Activated naive CD4-positive, alpha-beta T cell treated with anti-CD3 and anti-CD28 coated beads, Interleukin-2, amount 10 ng/mL, durations not matched to agents 7 days and 5 days (primary cell): ENCODE measurements at regions not wholly inside any gene's neighbourhood (a gene's known extent, or its start where the extent isn't known, plus 50 kb on each side); places are given as distances from the start of the nearest gene placed in this dataset.

Experiments
- CTCF ChIA-PET: fragments of 350-600 bp; sonication (Branson Sonifier 250); formaldehyde crosslinking; loops from one replicate; lab custom pipeline; 2021; ENCODE audit warnings: antibody characterized with exemption; lab: Charles Lee
- DNase-seq: peaks from one replicate; pipeline ENCODE4 v3.0.0-alpha.2; 2020
- H3K27ac Mint-ChIP-seq: one replicate; pipeline ENCODE4 v1.8.0; 2021; ENCODE audit warnings: mild to moderate bottlenecking, moderate library complexity, mixed read lengths
- H3K27me3 Mint-ChIP-seq: one replicate; pipeline ENCODE4 v1.8.0; 2021; ENCODE audit warnings: mild to moderate bottlenecking, mixed read lengths
- H3K36me3 Mint-ChIP-seq: one replicate; pipeline ENCODE4 v1.8.0; 2021; ENCODE audit warnings: mixed read lengths
- H3K4me1 Mint-ChIP-seq: one replicate; pipeline ENCODE4 v1.8.0; 2021; ENCODE audit warnings: mixed read lengths
- H3K4me3 Mint-ChIP-seq: one replicate; pipeline ENCODE4 v1.8.0; 2021; ENCODE audit warnings: mild to moderate bottlenecking, moderate library complexity, mixed read lengths
- H3K9me3 Mint-ChIP-seq: one replicate; pipeline ENCODE4 v1.8.0; 2021; ENCODE audit warnings: mixed read lengths

DNA sequence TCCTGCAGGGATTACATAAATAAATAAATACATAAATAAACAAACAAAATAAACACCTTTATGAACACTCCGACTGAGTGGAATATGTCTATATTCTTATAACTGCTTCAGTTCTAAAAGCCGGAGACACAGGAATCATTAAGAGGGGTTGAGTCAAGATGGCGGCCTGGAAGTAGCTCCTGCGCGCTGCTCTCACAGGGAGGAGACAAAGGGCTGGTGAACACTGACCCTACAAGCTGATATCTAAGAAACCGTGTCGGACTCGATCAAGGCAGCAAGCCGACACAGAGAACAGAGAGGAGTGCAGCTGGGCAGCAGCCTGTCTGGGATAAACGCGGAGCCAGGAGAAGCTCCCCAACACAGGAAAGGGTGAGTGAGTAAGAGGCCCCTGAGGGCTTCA lies 1098.6 kb upstream of the NCAM2 start:
- H3K27me3 Mint-ChIP-seq: no peaks in the 10 kb centered on the region
- no peak overlapping the region for H3K4me3 Mint-ChIP-seq
- CTCF ChIA-PET: no interaction called here
- H3K27ac Mint-ChIP-seq: no peak overlapping the region
- H3K4me1 Mint-ChIP-seq: no peaks in the 10 kb centered on the region
- no peak for DNase-seq
- peaks cover 23% of the 10 kb centered on the region for H3K9me3 Mint-ChIP-seq
- no peaks in the 10 kb centered on the region for H3K36me3 Mint-ChIP-seq

DNA sequence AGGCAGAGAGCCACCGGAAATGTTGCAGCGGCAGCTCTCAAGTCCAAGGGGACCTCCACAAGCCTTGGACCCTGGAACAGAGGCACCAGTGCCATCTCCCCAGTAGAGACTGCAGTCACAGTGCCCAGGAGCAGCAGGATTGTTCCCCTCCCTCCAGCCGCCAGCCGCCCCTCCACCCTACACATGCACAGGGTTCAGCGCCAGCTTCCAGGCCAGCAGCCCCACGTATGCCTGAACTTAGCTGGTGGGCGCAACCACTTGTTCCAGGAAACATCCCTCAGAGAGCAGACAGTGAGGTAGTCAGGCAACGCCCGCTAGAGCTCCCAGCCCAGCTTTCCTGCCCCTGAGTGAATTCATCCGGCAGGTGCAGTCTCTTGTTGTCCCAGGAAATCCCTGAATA lies 1098.1 kb upstream of the NCAM2 start:
- Mint-ChIP-seq H3K27ac (no peak overlapping the region), H3K4me3 (no peak overlapping the region), H3K36me3 (no peaks in the 10 kb centered on the region), H3K4me1 (no peaks in the 10 kb centered on the region), H3K9me3 (peaks cover 22% of the 10 kb centered on the region), H3K27me3 (no peaks in the 10 kb centered on the region)
- CTCF ChIA-PET: no interaction called here
- DNase-seq: no peak

DNA sequence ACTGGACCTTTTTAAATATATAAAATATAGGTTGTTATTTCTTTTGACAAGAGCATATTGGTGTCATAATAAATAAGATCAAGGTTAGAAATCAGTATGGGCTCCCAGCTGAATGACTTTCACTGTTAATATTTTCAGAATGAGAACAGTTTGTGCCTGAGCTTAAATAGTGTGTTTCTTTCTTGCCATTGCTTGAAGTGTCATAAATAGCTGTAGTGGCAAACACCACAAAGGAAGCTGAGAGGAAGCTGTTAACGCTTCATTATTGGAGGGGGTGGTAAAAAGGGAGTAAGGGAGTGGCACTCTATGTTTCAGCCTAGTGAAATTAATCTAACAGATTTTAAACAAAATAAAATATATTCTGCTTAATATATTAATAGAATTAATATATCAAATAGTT lies 1089.8 kb upstream of the NCAM2 start:
- CTCF ChIA-PET: no interaction called here
- no peak for DNase-seq
- H3K27ac Mint-ChIP-seq: no peak overlapping the region
- H3K9me3 Mint-ChIP-seq: peaks cover 7% of the 10 kb centered on the region
- no peaks in the 10 kb centered on the region for H3K27me3 Mint-ChIP-seq
- no peak overlapping the region for H3K4me3 Mint-ChIP-seq
- no peaks in the 10 kb centered on the region for H3K36me3 Mint-ChIP-seq
- H3K4me1 Mint-ChIP-seq: no peaks in the 10 kb centered on the region

DNA sequence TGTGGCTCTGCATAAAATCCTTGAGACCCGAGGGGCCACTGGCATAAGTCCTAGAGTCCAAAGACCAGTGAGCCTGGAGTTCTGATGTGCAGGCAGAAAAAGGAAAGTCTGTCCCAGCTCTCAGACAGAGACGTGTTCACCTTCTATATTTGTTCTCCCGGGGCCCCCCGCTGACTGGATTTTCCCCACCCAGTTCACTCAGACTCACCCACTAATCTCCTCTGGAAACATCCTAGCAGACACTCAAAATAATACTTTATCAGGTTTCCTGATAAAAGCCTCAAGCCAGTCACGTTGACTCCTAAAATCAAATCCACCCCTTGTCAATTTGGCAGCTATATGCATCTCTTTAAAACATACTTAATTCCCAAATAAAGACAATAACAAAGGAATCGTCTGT lies 1084.2 kb upstream of the NCAM2 start:
- Mint-ChIP-seq H3K27me3 (no peaks in the 10 kb centered on the region), H3K27ac (no peak overlapping the region)
- CTCF ChIA-PET: no interaction called here

DNA sequence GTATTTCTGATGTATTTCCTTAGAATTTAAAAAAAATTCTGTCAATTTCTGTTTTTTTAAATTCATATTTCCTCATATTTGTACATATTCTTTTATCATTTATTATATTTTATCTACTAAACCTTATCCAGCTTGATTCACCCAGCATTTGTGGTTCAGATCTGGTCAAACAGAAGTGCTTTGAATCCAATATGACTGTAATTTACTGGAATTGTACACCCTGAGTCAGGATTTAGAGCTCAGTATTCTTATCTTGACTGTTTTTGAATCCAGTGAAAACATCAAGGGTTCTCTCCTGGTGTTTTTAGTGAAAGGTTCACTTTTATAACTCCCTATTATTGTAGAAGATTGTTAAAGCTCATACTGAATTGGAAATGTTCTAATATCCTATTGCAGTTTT lies 1077.0 kb upstream of the NCAM2 start:
- H3K4me1 Mint-ChIP-seq: no peaks in the 10 kb centered on the region
- no peak overlapping the region for H3K4me3 Mint-ChIP-seq
- no peak overlapping the region for H3K27ac Mint-ChIP-seq
- DNase-seq: no peak
- CTCF ChIA-PET: no interaction called here
- peaks cover 8% of the 10 kb centered on the region for H3K9me3 Mint-ChIP-seq
- no peaks in the 10 kb centered on the region for H3K27me3 Mint-ChIP-seq
- H3K36me3 Mint-ChIP-seq: no peaks in the 10 kb centered on the region

More for the DNA sequence above, 1084.2 kb upstream of the NCAM2 start:
- H3K4me3 Mint-ChIP-seq: no peak overlapping the region
- H3K9me3 Mint-ChIP-seq: peaks cover 11% of the 10 kb centered on the region
- H3K4me1 Mint-ChIP-seq: no peaks in the 10 kb centered on the region
- DNase-seq: no peak
- H3K36me3 Mint-ChIP-seq: no peaks in the 10 kb centered on the region

DNA sequence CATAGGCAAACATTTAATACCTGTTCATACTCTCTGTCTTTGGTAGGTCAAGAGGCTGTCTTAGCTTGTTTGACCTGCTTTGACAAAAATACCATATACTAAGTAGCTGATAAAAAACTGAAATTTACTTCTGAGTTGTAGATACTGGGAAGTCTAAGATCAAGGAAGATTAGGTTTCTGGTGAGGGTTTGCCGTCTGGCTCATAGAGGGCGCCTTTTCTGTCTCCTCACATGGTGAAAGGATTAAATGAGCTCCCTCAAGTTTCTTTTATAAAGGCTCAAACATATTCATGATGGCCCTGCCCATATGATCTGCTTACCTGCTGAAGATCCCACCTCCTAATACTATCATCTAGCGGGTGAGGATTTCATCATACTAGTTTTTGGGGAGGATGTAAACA lies 1076.1 kb upstream of the NCAM2 start:
- no peak for DNase-seq
- peaks cover 13% of the 10 kb centered on the region for H3K9me3 Mint-ChIP-seq

DNA sequence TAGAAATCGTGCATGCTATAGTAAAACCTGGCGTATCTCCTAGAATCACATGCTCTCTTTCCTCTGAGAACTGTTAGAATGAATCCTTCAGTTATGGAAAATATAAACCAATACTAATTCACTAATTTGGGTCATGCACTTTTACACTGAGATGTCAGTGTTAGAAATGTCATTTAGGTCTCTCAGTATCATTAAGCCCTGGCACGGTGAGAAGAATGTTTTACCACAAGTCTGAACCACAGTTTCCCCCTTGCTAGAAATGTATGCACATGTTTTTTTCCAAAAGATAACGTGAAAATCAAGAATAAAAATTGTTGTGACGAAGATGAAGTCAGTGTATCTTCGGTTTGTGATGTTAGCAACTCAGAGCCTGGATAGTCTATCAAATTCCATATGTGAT lies 1062.7 kb upstream of the NCAM2 start:
- Mint-ChIP-seq H3K4me1 (no peaks in the 10 kb centered on the region), H3K27ac (no peak overlapping the region), H3K4me3 (no peak overlapping the region), H3K9me3 (peaks cover 31% of the 10 kb centered on the region), H3K27me3 (no peaks in the 10 kb centered on the region), H3K36me3 (no peaks in the 10 kb centered on the region)
- CTCF ChIA-PET: no interaction called here
- DNase-seq: no peak

More for the DNA sequence above, 1076.1 kb upstream of the NCAM2 start:
- no peaks in the 10 kb centered on the region for H3K4me1 Mint-ChIP-seq
- H3K4me3 Mint-ChIP-seq: no peak overlapping the region
- no peak overlapping the region for H3K27ac Mint-ChIP-seq
- no peaks in the 10 kb centered on the region for H3K27me3 Mint-ChIP-seq
- no peaks in the 10 kb centered on the region for H3K36me3 Mint-ChIP-seq
- CTCF ChIA-PET: no interaction called here

DNA sequence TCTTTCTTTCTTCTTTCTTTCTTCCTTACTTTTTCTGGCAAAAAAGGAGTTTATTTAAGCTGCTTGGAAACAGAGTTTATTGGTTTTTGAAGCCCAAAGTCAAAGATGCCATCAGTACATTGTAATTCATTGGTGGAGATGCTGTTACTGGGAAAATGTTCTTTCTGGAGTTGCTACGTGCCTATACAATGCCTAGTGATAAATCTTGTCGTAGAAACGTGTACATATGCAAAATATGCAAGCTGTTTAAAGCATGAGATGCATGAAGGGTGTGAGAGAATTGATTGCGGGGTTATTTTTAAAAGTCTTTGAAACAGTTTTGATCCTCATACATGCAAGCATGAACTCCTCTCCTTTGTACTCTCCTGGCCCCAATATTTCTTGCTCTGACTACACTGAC lies 1060.6 kb upstream of the NCAM2 start:
- H3K36me3 Mint-ChIP-seq: no peaks in the 10 kb centered on the region
- no peak overlapping the region for H3K27ac Mint-ChIP-seq
- H3K4me1 Mint-ChIP-seq: no peaks in the 10 kb centered on the region
- no peaks in the 10 kb centered on the region for H3K27me3 Mint-ChIP-seq
- CTCF ChIA-PET: no interaction called here
- peaks cover 28% of the 10 kb centered on the region for H3K9me3 Mint-ChIP-seq
- no peak overlapping the region for H3K4me3 Mint-ChIP-seq
- DNase-seq: no peak

DNA sequence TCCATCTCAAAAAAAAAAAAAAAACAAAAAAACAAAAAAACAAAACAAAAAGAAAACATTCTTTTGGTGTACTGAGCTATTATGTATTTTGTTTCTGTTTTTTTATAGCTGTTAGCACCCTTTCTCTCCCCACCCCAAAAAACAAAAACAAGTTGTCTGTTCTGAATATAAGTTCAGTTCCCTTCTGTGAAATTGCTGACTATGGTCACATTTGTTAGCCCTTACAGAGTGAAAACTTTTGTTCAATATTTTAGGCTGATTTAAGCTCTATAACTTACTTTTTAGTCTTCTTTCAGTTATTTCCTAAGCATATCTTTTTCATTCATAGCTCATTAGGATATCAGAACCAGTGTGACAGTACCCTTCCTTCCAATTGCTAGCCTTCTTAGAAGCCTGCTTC lies 1056.6 kb upstream of the NCAM2 start:
- Mint-ChIP-seq H3K4me1 (no peaks in the 10 kb centered on the region), H3K27me3 (no peaks in the 10 kb centered on the region), H3K36me3 (no peaks in the 10 kb centered on the region)

DNA sequence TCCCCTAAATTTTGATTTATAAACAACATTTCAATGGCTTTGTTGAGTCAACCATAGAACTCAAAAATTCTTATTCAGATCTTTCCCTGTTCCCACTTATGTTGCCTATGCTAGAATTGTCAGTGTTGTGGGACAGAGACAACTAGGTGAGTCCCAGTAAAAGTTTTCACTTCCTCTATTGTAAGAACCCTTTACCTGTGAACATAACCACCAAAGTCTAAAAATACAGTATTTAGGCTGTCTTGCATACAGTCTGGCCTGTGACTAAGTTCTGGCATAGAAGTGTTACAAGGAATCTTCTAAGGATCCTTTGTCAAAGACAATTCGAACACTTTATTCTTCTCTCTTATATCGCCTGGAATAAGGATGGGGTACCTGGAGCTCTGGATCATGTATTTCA lies 1047.9 kb upstream of the NCAM2 start:
- no peak overlapping the region for H3K27ac Mint-ChIP-seq

More for the DNA sequence above, 1056.6 kb upstream of the NCAM2 start:
- H3K4me3 Mint-ChIP-seq: no peak overlapping the region
- DNase-seq: no peak
- H3K27ac Mint-ChIP-seq: no peak overlapping the region
- CTCF ChIA-PET: no interaction called here
- peaks cover 30% of the 10 kb centered on the region for H3K9me3 Mint-ChIP-seq

DNA sequence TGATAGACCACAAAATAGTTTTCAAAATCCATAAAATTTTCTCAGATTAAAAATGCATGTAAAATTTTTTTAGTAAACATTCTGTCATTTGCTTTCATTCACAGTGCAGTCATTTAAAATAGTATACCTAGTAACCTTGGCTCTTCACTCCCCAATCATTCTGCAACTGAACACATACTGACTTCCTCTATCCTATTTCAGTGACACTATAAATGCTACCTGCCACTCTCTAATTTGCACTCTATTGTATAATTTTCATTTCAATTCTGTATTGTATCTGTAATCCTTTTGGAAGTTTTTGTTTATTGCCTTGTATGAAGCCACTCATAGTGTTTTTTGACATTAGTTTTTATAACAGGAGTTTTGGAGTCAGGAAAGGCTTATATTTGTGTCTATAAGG lies 1029.1 kb upstream of the NCAM2 start:
- Mint-ChIP-seq H3K27me3 (no peaks in the 10 kb centered on the region), H3K36me3 (no peaks in the 10 kb centered on the region), H3K9me3 (peaks cover 20% of the 10 kb centered on the region), H3K27ac (no peak overlapping the region), H3K4me1 (no peaks in the 10 kb centered on the region), H3K4me3 (no peak overlapping the region)
- CTCF ChIA-PET: no interaction called here
- DNase-seq: no peak

More for the DNA sequence above, 1047.9 kb upstream of the NCAM2 start:
- no peaks in the 10 kb centered on the region for H3K27me3 Mint-ChIP-seq
- H3K4me3 Mint-ChIP-seq: no peak overlapping the region
- DNase-seq: no peak
- peaks cover 24% of the 10 kb centered on the region for H3K9me3 Mint-ChIP-seq
- H3K4me1 Mint-ChIP-seq: no peaks in the 10 kb centered on the region
- CTCF ChIA-PET: no interaction called here
- H3K36me3 Mint-ChIP-seq: no peaks in the 10 kb centered on the region

DNA sequence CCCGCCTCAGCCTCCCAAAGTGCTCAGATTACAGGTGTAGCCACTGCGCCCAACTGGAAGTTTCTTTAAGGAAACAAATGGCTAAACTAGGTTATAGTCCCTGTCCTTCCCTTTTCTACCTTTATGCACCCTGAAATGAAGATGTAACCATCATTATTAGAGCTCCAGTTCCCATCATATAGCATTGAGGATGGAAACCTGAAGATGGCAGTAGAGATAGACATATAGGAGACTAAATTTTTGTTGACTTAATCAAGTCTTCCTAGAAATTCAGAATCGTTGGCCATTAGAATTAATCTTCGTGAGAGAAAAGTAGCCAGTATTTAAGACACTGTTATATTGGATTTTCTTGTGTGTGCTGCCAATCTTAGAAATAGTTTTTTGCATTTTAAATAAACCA lies 1016.3 kb upstream of the NCAM2 start:
- peaks cover 8% of the 10 kb centered on the region for H3K9me3 Mint-ChIP-seq
- H3K4me3 Mint-ChIP-seq: no peak overlapping the region
- no peaks in the 10 kb centered on the region for H3K36me3 Mint-ChIP-seq
- no peak overlapping the region for H3K27ac Mint-ChIP-seq
- CTCF ChIA-PET: no interaction called here
- DNase-seq: no peak
- no peaks in the 10 kb centered on the region for H3K27me3 Mint-ChIP-seq
- no peaks in the 10 kb centered on the region for H3K4me1 Mint-ChIP-seq

DNA sequence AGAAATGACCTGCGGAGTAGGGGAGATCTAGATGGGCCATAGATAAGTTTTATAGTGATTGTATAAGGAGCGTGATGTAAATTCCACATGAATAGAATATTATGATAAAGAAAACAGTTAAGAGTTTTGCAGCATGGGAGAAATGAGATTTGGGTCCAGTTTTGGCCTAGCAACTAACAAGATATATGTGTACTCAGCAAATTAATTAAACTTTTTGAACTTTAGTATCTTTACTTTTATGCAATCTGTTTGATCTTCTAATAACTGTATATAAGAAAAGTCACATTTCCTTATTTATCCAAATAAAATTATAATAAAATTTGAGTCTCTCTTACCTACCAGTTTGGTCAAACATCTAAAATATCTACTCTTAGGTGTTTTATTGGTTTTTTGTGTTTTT lies 1011.8 kb upstream of the NCAM2 start:
- Mint-ChIP-seq H3K4me3 (no peak overlapping the region), H3K27me3 (no peaks in the 10 kb centered on the region), H3K36me3 (no peaks in the 10 kb centered on the region), H3K27ac (no peak overlapping the region), H3K4me1 (no peaks in the 10 kb centered on the region), H3K9me3 (peaks cover 10% of the 10 kb centered on the region)
- DNase-seq: no peak
- CTCF ChIA-PET: no interaction called here

DNA sequence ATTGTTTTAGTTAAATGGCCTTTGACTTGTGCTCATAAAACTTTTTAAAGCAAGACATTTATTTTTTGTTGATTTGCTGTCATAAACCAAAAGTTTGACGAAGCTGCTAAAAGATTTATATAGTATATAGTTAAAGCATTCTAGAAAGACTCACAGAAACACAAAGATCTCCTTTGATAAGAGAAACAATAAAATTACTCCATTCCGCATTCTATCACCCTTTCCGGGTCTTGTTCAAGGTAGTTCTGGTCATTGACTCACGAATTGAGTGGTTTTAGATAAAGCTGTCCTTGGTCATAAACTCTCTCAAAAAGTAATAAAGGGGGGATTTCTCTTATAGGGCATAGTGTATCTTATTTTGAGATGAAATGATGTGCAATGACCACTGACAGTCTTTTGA lies 1010.5 kb upstream of the NCAM2 start:
- Mint-ChIP-seq H3K4me3 (no peak overlapping the region), H3K27me3 (no peaks in the 10 kb centered on the region), H3K36me3 (no peaks in the 10 kb centered on the region), H3K9me3 (peaks cover 13% of the 10 kb centered on the region), H3K27ac (no peak overlapping the region), H3K4me1 (no peaks in the 10 kb centered on the region)
- no peak for DNase-seq
- CTCF ChIA-PET: no interaction called here

DNA sequence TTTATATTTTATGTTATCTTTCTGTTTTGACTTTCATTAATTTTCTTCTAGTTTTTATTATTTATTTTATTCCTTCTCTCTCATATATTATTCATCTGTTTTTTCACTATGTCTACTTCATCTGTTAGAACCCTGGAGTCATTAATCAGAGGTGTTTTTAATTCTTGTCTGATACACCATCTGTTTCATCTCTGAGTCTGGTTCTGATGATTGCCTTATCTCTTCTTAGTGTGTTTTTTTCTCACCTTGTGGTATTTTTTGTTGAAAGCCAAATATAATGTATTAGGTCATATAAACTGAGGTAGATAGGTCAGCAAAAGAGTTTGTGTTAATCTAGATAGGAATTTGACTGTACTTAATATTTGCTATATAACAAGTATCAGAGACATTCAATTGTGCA lies 1005.7 kb upstream of the NCAM2 start:
- CTCF ChIA-PET: no interaction called here
- Mint-ChIP-seq H3K4me3 (no peak overlapping the region), H3K27me3 (no peaks in the 10 kb centered on the region), H3K36me3 (no peaks in the 10 kb centered on the region), H3K4me1 (no peaks in the 10 kb centered on the region), H3K9me3 (peaks cover 28% of the 10 kb centered on the region), H3K27ac (no peak overlapping the region)
- DNase-seq: no peak

DNA sequence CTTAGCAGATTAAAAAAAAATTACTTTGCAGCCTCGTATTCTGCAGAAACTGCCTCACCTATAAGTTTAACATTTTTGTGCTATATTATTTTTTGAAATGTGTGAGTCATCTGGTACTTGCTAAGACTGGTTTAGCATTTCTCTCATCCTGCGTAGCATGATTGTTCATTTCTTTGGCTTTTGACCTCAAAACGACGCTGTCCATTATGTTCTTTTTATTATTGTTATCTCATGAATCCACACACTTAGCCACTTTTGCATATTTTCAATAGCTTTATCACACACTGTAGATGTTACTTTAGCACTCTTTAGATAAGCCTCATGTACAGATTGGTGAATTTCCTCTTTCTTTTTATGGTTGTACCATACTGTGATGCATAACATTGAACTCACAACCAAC lies 1004.9 kb upstream of the NCAM2 start:
- Mint-ChIP-seq H3K4me1 (no peaks in the 10 kb centered on the region), H3K27me3 (no peaks in the 10 kb centered on the region), H3K27ac (no peak overlapping the region), H3K36me3 (no peaks in the 10 kb centered on the region), H3K4me3 (no peak overlapping the region), H3K9me3 (peaks cover 30% of the 10 kb centered on the region)
- CTCF ChIA-PET: no interaction called here
- no peak for DNase-seq
